ENCODE measurements at regions not wholly inside any gene's neighbourhood (a gene's known extent, or its start where the extent isn't known, plus 50 kb on each side); places are given as distances from the start of the nearest gene placed in this dataset.

DNA sequence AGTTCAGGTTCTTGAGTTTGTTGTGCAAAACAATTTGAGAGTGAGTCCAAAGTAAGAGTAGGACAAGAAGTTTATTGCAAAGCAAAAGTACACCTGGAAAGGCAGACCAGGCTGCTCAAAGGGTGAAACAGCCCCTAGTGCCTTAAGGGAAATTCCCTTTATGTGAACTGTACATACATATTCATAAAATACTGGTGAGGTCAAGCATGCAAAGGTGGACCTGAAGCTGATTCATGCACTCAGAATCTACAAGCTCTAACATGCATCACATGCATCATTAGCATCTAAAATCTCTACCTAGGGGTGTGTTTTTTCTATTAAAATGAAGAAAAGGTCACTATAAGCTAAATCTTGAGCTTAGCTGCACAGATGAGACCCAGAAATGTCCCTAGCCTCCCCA is 266.9 kb downstream of the SPATA18 start:
- Histone ChIP-seq H3K4me1 (ENCODE audit: control insufficient read depth in 1 of 2, insufficient read depth in 2 of 2, low read length in 2 of 2) (no peaks in the 10 kb centered on the region), H3K27me3 (ENCODE audit: control insufficient read depth in 1 of 2, insufficient read depth in 2 of 2, low read length in 1 of 2) (no peaks in the 10 kb centered on the region), H3K36me3 (ENCODE audit: control insufficient read depth in 1 of 2, insufficient read depth in 2 of 2, low read length in 1 of 2) (no peaks in the 10 kb centered on the region), H3K4me3 (ENCODE audit: low read length in 2 of 2) (no peak overlapping the region), H3K9me3 (ENCODE audit: control insufficient read depth, low read length) (no peaks in the 10 kb centered on the region), H3K27ac (ENCODE audit: low read depth in 1 of 2, low read length in 2 of 2) (no peak overlapping the region)
- DNase-seq (no peak), ATAC-seq (ENCODE audit: low FRiP score) (no peak)
- intact Hi-C loops (cut with DNase I): no loop called here

DNA sequence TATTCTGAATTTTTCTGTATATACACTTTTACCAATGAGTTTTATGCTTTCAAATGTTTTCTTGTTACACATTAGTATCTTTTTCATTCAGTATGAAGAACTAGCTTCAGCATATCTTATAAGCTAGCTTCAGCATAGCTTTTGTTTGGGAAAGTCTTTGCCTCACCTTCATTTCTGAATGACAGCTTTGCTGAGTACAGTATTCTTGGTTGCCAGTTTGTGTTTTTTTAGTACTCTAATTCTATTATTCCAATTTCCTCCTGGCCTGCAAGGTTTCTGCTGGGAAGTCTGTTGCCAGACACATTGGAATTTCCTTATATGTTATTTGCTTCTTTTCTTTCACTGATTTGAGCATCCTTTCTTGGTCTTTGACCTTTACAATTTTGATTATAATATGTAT is 278.8 kb downstream of the SPATA18 start:
- Histone ChIP-seq H3K27me3 (ENCODE audit: control insufficient read depth in 1 of 2, insufficient read depth in 2 of 2, low read length in 1 of 2) (no peaks in the 10 kb centered on the region), H3K36me3 (ENCODE audit: control insufficient read depth in 1 of 2, insufficient read depth in 2 of 2, low read length in 1 of 2) (no peaks in the 10 kb centered on the region), H3K4me1 (ENCODE audit: control insufficient read depth in 1 of 2, insufficient read depth in 2 of 2, low read length in 2 of 2) (no peaks in the 10 kb centered on the region), H3K9me3 (ENCODE audit: control insufficient read depth, low read length) (peaks cover 6% of the 10 kb centered on the region), H3K4me3 (ENCODE audit: low read length in 2 of 2) (no peak overlapping the region), H3K27ac (ENCODE audit: low read depth in 1 of 2, low read length in 2 of 2) (no peak overlapping the region)
- ATAC-seq (ENCODE audit: low FRiP score): no peak
- intact Hi-C loops (cut with DNase I): no loop called here
- DNase-seq: no peak

DNA sequence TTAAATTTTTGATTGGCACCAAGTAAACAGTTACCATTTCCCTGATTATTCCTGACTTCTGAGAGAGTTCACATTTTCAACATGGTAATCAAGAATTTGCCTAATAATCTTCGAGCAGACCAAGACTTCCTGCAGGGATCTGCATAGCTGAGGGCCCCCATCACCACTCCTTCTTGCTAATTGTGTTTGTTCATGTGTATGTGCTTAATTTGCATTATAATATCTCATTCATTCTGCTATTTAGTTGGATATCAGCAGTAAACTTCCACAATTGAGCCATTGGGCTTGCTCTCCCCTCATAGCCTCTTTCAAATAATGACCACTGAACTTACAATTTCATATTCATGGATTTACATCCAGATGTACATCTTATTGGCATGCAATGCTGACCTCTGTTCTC is 292.5 kb downstream of the SPATA18 start:
- Histone ChIP-seq H3K36me3 (ENCODE audit: control insufficient read depth in 1 of 2, insufficient read depth in 2 of 2, low read length in 1 of 2) (no peaks in the 10 kb centered on the region), H3K27me3 (ENCODE audit: control insufficient read depth in 1 of 2, insufficient read depth in 2 of 2, low read length in 1 of 2) (no peaks in the 10 kb centered on the region), H3K4me3 (ENCODE audit: low read length in 2 of 2) (no peak overlapping the region), H3K27ac (ENCODE audit: low read depth in 1 of 2, low read length in 2 of 2) (no peak overlapping the region), H3K9me3 (ENCODE audit: control insufficient read depth, low read length) (no peaks in the 10 kb centered on the region), H3K4me1 (ENCODE audit: control insufficient read depth in 1 of 2, insufficient read depth in 2 of 2, low read length in 2 of 2) (no peaks in the 10 kb centered on the region)
- 91 to 93% methylated on average over 1 of the region's 1 CpG for WGBS, 2 donors
- intact Hi-C loops (cut with DNase I): no loop called here
- no peak for ATAC-seq (ENCODE audit: low FRiP score)
- no peak for DNase-seq

DNA sequence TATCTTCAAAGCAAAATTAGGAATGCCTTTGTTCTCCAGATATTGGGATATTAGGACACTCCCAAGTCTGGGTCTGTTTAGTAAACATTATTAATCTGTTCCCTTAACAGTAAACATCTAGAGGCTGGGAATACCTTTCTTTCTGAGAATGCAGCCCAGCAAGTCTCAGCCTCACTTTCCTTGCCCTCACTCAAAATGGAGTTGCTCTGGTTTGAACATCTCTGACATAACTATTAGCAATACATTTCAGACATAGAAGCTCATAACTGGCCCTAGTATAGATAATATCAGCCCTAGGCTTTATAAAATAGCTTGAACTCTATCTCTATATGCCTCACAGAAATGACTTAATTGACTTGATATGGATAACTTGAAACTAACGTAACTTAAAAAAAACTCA is 299.8 kb downstream of the SPATA18 start:
- no peaks in the 10 kb centered on the region for H3K9me3 ChIP-seq (ENCODE audit: control insufficient read depth, low read length)
- no peaks in the 10 kb centered on the region for H3K36me3 ChIP-seq (ENCODE audit: control insufficient read depth in 1 of 2, insufficient read depth in 2 of 2, low read length in 1 of 2)
- no peak overlapping the region for H3K4me3 ChIP-seq (ENCODE audit: low read length in 2 of 2)
- intact Hi-C loops (cut with DNase I): no loop called here
- no peak for DNase-seq
- no peak overlapping the region for H3K27ac ChIP-seq (ENCODE audit: low read depth in 1 of 2, low read length in 2 of 2)
- no peaks in the 10 kb centered on the region for H3K4me1 ChIP-seq (ENCODE audit: control insufficient read depth in 1 of 2, insufficient read depth in 2 of 2, low read length in 2 of 2)
- 90 to 93% methylated on average over 1 of the region's 1 CpG for WGBS, 2 donors
- no peak for ATAC-seq (ENCODE audit: low FRiP score)
- H3K27me3 ChIP-seq (ENCODE audit: control insufficient read depth in 1 of 2, insufficient read depth in 2 of 2, low read length in 1 of 2): no peaks in the 10 kb centered on the region

DNA sequence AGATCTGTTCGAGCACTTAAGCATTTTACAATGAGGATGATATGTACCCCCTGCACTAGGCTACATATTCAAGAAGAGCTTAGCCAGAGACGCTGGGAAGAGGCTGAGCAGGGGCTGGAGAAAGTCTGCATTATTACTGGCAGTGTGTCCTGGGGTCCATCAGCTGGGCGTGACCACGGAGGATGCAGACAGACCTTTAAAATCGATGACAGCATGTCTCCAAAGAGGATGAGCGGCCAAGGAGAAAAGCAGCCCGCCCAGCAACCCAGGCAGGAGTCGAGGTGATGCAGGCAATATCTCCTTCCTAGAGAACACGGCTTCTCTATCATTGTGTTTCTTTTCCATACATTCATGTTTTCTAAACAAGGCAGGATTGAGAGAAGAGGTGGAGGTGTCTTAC is 300.7 kb downstream of the USP46 start:
- Histone ChIP-seq H3K27ac (ENCODE audit: low read depth in 1 of 2, low read length in 2 of 2) (no peak overlapping the region), H3K27me3 (ENCODE audit: control insufficient read depth in 1 of 2, insufficient read depth in 2 of 2, low read length in 1 of 2) (no peaks in the 10 kb centered on the region), H3K4me1 (ENCODE audit: control insufficient read depth in 1 of 2, insufficient read depth in 2 of 2, low read length in 2 of 2) (no peaks in the 10 kb centered on the region), H3K36me3 (ENCODE audit: control insufficient read depth in 1 of 2, insufficient read depth in 2 of 2, low read length in 1 of 2) (no peaks in the 10 kb centered on the region), H3K4me3 (ENCODE audit: low read length in 2 of 2) (no peak overlapping the region), H3K9me3 (ENCODE audit: control insufficient read depth, low read length) (no peaks in the 10 kb centered on the region)
- DNase-seq (no peak), ATAC-seq (ENCODE audit: low FRiP score) (no peak)
- 95% methylated on average over 9 of the region's 9 CpGs for WGBS, 2 donors
- intact Hi-C loops (cut with DNase I): no loop called here

DNA sequence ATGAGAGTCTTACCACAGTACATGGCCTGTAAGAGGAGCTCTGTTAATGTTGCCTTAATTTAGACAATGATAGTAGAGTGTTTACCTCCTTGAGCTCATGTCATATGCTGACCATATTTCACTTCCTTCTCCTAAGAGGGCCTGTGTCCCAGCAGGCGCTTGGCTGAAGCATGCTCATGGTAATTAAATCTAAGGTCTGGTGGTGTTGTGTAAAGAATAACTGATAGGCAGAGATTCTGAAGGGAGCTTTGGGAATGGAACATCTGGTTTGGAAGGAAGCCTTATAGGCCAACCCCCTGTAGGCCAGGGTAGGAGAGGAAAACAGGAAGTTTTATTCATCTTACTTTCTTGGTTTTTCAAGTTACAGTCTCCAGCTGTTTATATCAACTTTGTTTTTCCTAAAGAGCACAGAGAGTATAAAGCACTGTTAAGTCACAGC is 300.2 kb downstream of the USP46 start:
- WGBS, 2 donors: 78 to 79% methylated on average over 1 of the region's 1 CpG
- H3K9me3 ChIP-seq (ENCODE audit: control insufficient read depth, low read length): no peaks in the 10 kb centered on the region
- H3K27ac ChIP-seq (ENCODE audit: low read depth in 1 of 2, low read length in 2 of 2): no peak overlapping the region
- no peak for DNase-seq
- no peaks in the 10 kb centered on the region for H3K27me3 ChIP-seq (ENCODE audit: control insufficient read depth in 1 of 2, insufficient read depth in 2 of 2, low read length in 1 of 2)
- no peaks in the 10 kb centered on the region for H3K36me3 ChIP-seq (ENCODE audit: control insufficient read depth in 1 of 2, insufficient read depth in 2 of 2, low read length in 1 of 2)
- intact Hi-C loops (cut with DNase I): no loop called here
- H3K4me1 ChIP-seq (ENCODE audit: control insufficient read depth in 1 of 2, insufficient read depth in 2 of 2, low read length in 2 of 2): no peaks in the 10 kb centered on the region
- no peak overlapping the region for H3K4me3 ChIP-seq (ENCODE audit: low read length in 2 of 2)
- peak; percentile 38 for ATAC-seq (ENCODE audit: low FRiP score)

DNA sequence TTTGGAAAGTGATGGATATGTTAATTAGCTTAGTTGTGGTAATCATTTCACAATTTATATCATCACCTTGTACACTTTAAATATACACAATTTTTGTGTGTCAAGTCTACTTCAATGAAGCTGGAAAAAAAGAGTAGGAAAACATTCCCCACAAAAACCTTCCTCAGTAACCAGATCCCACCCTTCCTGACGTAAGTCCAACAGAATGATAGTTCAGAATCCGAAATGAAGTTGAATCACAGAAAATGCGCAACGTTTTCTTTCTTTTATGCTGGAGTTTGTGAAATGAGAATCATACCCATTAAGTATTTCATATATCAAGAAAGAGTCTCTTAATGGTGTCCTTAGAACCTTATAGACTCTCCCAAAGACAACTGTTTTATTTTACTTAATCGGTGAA is 292.9 kb downstream of the USP46 start:
- Histone ChIP-seq H3K27me3 (ENCODE audit: control insufficient read depth in 1 of 2, insufficient read depth in 2 of 2, low read length in 1 of 2) (no peaks in the 10 kb centered on the region), H3K4me3 (ENCODE audit: low read length in 2 of 2) (no peak overlapping the region), H3K36me3 (ENCODE audit: control insufficient read depth in 1 of 2, insufficient read depth in 2 of 2, low read length in 1 of 2) (no peaks in the 10 kb centered on the region), H3K9me3 (ENCODE audit: control insufficient read depth, low read length) (no peaks in the 10 kb centered on the region), H3K27ac (ENCODE audit: low read depth in 1 of 2, low read length in 2 of 2) (no peak overlapping the region), H3K4me1 (ENCODE audit: control insufficient read depth in 1 of 2, insufficient read depth in 2 of 2, low read length in 2 of 2) (no peaks in the 10 kb centered on the region)
- 91 to 94% methylated on average over 5 of the region's 5 CpGs for WGBS, 2 donors
- intact Hi-C loops (cut with DNase I): no loop called here
- no peak for ATAC-seq (ENCODE audit: low FRiP score)
- DNase-seq: no peak

DNA sequence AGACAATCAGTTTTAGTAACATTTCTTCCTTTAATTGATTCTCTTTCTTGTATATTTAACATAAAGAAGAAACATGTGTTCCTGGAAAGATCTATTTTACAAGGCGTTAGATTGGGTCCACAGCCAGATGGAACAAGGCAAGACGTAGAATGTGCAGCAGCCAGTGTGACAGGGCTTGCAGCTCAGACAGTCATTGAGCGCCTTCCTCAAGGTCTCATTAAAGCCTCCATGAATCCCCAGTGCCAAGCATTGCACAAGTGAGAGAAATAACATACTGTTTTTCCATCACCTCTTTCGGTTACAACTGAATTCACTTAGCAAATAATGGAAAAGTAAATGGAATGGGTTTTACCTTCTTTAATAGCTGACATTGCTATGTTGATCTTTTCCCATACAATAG is 292.5 kb downstream of the USP46 start:
- Histone ChIP-seq H3K4me1 (ENCODE audit: control insufficient read depth in 1 of 2, insufficient read depth in 2 of 2, low read length in 2 of 2) (no peaks in the 10 kb centered on the region), H3K27ac (ENCODE audit: low read depth in 1 of 2, low read length in 2 of 2) (no peak overlapping the region), H3K9me3 (ENCODE audit: control insufficient read depth, low read length) (no peaks in the 10 kb centered on the region), H3K36me3 (ENCODE audit: control insufficient read depth in 1 of 2, insufficient read depth in 2 of 2, low read length in 1 of 2) (no peaks in the 10 kb centered on the region), H3K27me3 (ENCODE audit: control insufficient read depth in 1 of 2, insufficient read depth in 2 of 2, low read length in 1 of 2) (no peaks in the 10 kb centered on the region), H3K4me3 (ENCODE audit: low read length in 2 of 2) (no peak overlapping the region)
- ATAC-seq (ENCODE audit: low FRiP score) (no peak), DNase-seq (no peak)
- WGBS, 2 donors: 63 to 79% methylated on average over 4 of the region's 4 CpGs
- intact Hi-C loops (cut with DNase I): no loop called here

DNA sequence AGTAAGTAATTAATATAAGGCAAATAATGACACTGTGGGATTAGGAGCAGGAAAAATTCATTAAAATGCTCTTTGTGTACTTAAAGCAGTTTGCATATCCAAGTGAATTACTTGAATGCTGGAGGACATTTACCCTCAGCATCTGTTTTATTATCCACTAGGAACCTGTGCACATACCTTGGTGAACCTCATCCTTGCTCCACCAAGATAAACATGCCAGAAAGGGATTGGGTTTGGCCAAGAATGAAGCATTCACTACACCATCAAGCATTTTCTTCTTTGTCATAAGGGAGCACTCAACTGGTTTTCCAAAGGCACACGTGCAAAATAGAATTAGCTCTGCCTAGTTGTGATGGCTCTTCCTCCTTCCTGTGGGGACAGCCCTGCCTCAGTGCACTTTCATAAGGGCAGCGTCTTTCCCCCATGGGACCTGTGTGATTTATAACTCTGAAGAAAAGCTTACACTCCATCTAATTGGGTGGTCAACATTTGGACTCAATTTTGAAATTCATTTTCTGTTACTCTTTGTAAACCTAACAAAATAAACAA is 291.7 kb downstream of the USP46 start:
- DNase-seq (no peak), ATAC-seq (ENCODE audit: low FRiP score) (no peak)
- Histone ChIP-seq H3K4me1 (ENCODE audit: control insufficient read depth in 1 of 2, insufficient read depth in 2 of 2, low read length in 2 of 2) (no peaks in the 10 kb centered on the region), H3K36me3 (ENCODE audit: control insufficient read depth in 1 of 2, insufficient read depth in 2 of 2, low read length in 1 of 2) (no peaks in the 10 kb centered on the region), H3K27ac (ENCODE audit: low read depth in 1 of 2, low read length in 2 of 2) (no peak overlapping the region), H3K27me3 (ENCODE audit: control insufficient read depth in 1 of 2, insufficient read depth in 2 of 2, low read length in 1 of 2) (no peaks in the 10 kb centered on the region), H3K9me3 (ENCODE audit: control insufficient read depth, low read length) (no peaks in the 10 kb centered on the region), H3K4me3 (ENCODE audit: low read length in 2 of 2) (no peak overlapping the region)
- 51 to 66% methylated on average over 2 of the region's 2 CpGs for WGBS, 2 donors
- intact Hi-C loops (cut with DNase I): no loop called here

Measured in aorta (tissue), 5 donors.